ENCODE measurements at regions not wholly inside any gene's neighbourhood (a gene's known extent, or its start where the extent isn't known, plus 50 kb on each side); places are given as distances from the start of the nearest gene placed in this dataset.

GRCh38 chr20:52261792-52262191, 70.2 kb upstream of the ZFP64 start:
- no peak for DNase-seq

GRCh38 chr20:52259295-52259694, 67.7 kb upstream of the ZFP64 start:
- H3K4me1 ChIP-seq: no peaks in the 10 kb centered on the region
- no peak for DNase-seq
- no peak overlapping the region for H3K27ac ChIP-seq
- TF ChIP-seq CTCF (IDR thresholded peaks at IDR 0.05) (no peak), POLR2A (IDR thresholded peaks at IDR 0.05) (no peak)
- no peaks in the 10 kb centered on the region for H3K9me3 ChIP-seq
- no peak overlapping the region for H3K4me3 ChIP-seq
- H3K27me3 ChIP-seq: no peaks in the 10 kb centered on the region
- H3K36me3 ChIP-seq: no peaks in the 10 kb centered on the region

More at GRCh38 chr20:52261792-52262191, 70.2 kb upstream of the ZFP64 start:
- no peaks in the 10 kb centered on the region for H3K4me1 ChIP-seq
- no peaks in the 10 kb centered on the region for H3K27me3 ChIP-seq
- H3K4me3 ChIP-seq: no peak overlapping the region
- no peaks in the 10 kb centered on the region for H3K9me3 ChIP-seq
- no peak overlapping the region for H3K27ac ChIP-seq
- no peaks in the 10 kb centered on the region for H3K36me3 ChIP-seq
- TF ChIP-seq POLR2A (IDR thresholded peaks at IDR 0.05): no peak
- no peak for TF ChIP-seq CTCF (IDR thresholded peaks at IDR 0.05)

GRCh38 chr20:52256454-52256853, 64.9 kb upstream of the ZFP64 start:
- H3K4me3 ChIP-seq: no peak overlapping the region
- H3K27ac ChIP-seq: no peak overlapping the region
- TF ChIP-seq CTCF (IDR thresholded peaks at IDR 0.05): no peak
- no peak for TF ChIP-seq POLR2A (IDR thresholded peaks at IDR 0.05)
- no peak for DNase-seq
- H3K36me3 ChIP-seq: no peaks in the 10 kb centered on the region
- no peaks in the 10 kb centered on the region for H3K9me3 ChIP-seq
- H3K27me3 ChIP-seq: no peaks in the 10 kb centered on the region
- H3K4me1 ChIP-seq: no peaks in the 10 kb centered on the region

GRCh38 chr20:52252664-52253063, 61.1 kb upstream of the ZFP64 start:
- no peak for DNase-seq
- no peak for TF ChIP-seq CTCF (IDR thresholded peaks at IDR 0.05)
- no peak for TF ChIP-seq POLR2A (IDR thresholded peaks at IDR 0.05)
- Histone ChIP-seq H3K27ac (no peak overlapping the region), H3K4me3 (no peak overlapping the region), H3K36me3 (no peaks in the 10 kb centered on the region), H3K9me3 (no peaks in the 10 kb centered on the region), H3K27me3 (no peaks in the 10 kb centered on the region), H3K4me1 (no peaks in the 10 kb centered on the region)

- no peaks in the 10 kb centered on the region for H3K9me3 ChIP-seq
- H3K4me1 ChIP-seq: no peaks in the 10 kb centered on the region
- no peak overlapping the region for H3K27ac ChIP-seq
- DNase-seq: no peak
- no peaks in the 10 kb centered on the region for H3K27me3 ChIP-seq
- H3K36me3 ChIP-seq: no peaks in the 10 kb centered on the region
- H3K4me3 ChIP-seq: no peak overlapping the region
- TF ChIP-seq CTCF (IDR thresholded peaks at IDR 0.05) (no peak), POLR2A (IDR thresholded peaks at IDR 0.05) (no peak)
Measured at GRCh38 chr20:52251827-52252226, 60.2 kb upstream of the ZFP64 start.

- no peak for DNase-seq
- H3K36me3 ChIP-seq: no peaks in the 10 kb centered on the region
- no peaks in the 10 kb centered on the region for H3K4me1 ChIP-seq
- H3K4me3 ChIP-seq: no peak overlapping the region
- TF ChIP-seq POLR2A (IDR thresholded peaks at IDR 0.05) (no peak), CTCF (IDR thresholded peaks at IDR 0.05) (no peak)
- no peaks in the 10 kb centered on the region for H3K9me3 ChIP-seq
- no peak overlapping the region for H3K27ac ChIP-seq
- no peaks in the 10 kb centered on the region for H3K27me3 ChIP-seq
Measured at GRCh38 chr20:52251136-52251700, 59.6 kb upstream of the ZFP64 start.

Data from Peyer's patch (tissue), 4 donors.